ENCODE measurements at regions not wholly inside any gene's neighbourhood (a gene's known extent, or its start where the extent isn't known, plus 50 kb on each side); places are given as distances from the start of the nearest gene placed in this dataset.
"Not testable (repeated sequence)": the region's sequence is repeated elsewhere in the genome, so short reads cannot be mapped to it uniquely, and the experiment has no call there.

- H3K27ac ChIP-seq (ENCODE audit: low read depth, low read length); H3K4me3 ChIP-seq (ENCODE audit: low read length); H3K4me1 ChIP-seq (ENCODE audit: control insufficient read depth, insufficient read depth, low read length); H3K9ac ChIP-seq (ENCODE audit: low read length); H3K27me3 ChIP-seq (ENCODE audit: control insufficient read depth, insufficient read depth, low read length); H3K36me3 ChIP-seq (ENCODE audit: control insufficient read depth, insufficient read depth, low read length): not testable (repeated sequence)
Observed at GRCh38 chr16:18263046-18263445, 73.5 kb downstream of the NPIPA8 start.

- H3K27me3 ChIP-seq (ENCODE audit: control insufficient read depth, insufficient read depth, low read length); H3K4me3 ChIP-seq (ENCODE audit: low read length); H3K36me3 ChIP-seq (ENCODE audit: control insufficient read depth, insufficient read depth, low read length); H3K4me1 ChIP-seq (ENCODE audit: control insufficient read depth, insufficient read depth, low read length); H3K9ac ChIP-seq (ENCODE audit: low read length); H3K27ac ChIP-seq (ENCODE audit: low read depth, low read length): not testable (repeated sequence)
Observed at GRCh38 chr16:18261848-18262247, 74.7 kb downstream of the NPIPA8 start.

- H3K9ac ChIP-seq (ENCODE audit: low read length); H3K36me3 ChIP-seq (ENCODE audit: control insufficient read depth, insufficient read depth, low read length); H3K27me3 ChIP-seq (ENCODE audit: control insufficient read depth, insufficient read depth, low read length); H3K27ac ChIP-seq (ENCODE audit: low read depth, low read length); H3K4me3 ChIP-seq (ENCODE audit: low read length); H3K4me1 ChIP-seq (ENCODE audit: control insufficient read depth, insufficient read depth, low read length): not testable (repeated sequence)
Observed at GRCh38 chr16:18259496-18260176, 76.9 kb downstream of the NPIPA8 start.

- H3K36me3 ChIP-seq (ENCODE audit: control insufficient read depth, insufficient read depth, low read length); H3K27me3 ChIP-seq (ENCODE audit: control insufficient read depth, insufficient read depth, low read length); H3K27ac ChIP-seq (ENCODE audit: low read depth, low read length); H3K9ac ChIP-seq (ENCODE audit: low read length); H3K4me3 ChIP-seq (ENCODE audit: low read length); H3K4me1 ChIP-seq (ENCODE audit: control insufficient read depth, insufficient read depth, low read length): not testable (repeated sequence)
Observed at GRCh38 chr16:18252943-18253342, 83.6 kb downstream of the NPIPA8 start.

- not testable (repeated sequence) for H3K9ac ChIP-seq (ENCODE audit: low read length); H3K4me3 ChIP-seq (ENCODE audit: low read length); H3K4me1 ChIP-seq (ENCODE audit: control insufficient read depth, insufficient read depth, low read length); H3K27ac ChIP-seq (ENCODE audit: low read depth, low read length); H3K36me3 ChIP-seq (ENCODE audit: control insufficient read depth, insufficient read depth, low read length); H3K27me3 ChIP-seq (ENCODE audit: control insufficient read depth, insufficient read depth, low read length)
Observed at GRCh38 chr16:18230505-18230904, 106.0 kb downstream of the NPIPA8 start.

GRCh38 chr16:18222054-18223009, 114.2 kb downstream of the NPIPA8 start:
- not testable (repeated sequence) for H3K9ac ChIP-seq (ENCODE audit: low read length); H3K27me3 ChIP-seq (ENCODE audit: control insufficient read depth, insufficient read depth, low read length); H3K36me3 ChIP-seq (ENCODE audit: control insufficient read depth, insufficient read depth, low read length); H3K4me1 ChIP-seq (ENCODE audit: control insufficient read depth, insufficient read depth, low read length); H3K4me3 ChIP-seq (ENCODE audit: low read length); H3K27ac ChIP-seq (ENCODE audit: low read depth, low read length)

- not testable (repeated sequence) for H3K27ac ChIP-seq (ENCODE audit: low read depth, low read length); H3K9ac ChIP-seq (ENCODE audit: low read length); H3K4me3 ChIP-seq (ENCODE audit: low read length)
Observed at GRCh38 chr16:18217741-18218140, 118.8 kb downstream of the NPIPA8 start.

GRCh38 chr16:18216814-18217213, 119.7 kb downstream of the NPIPA8 start:
- not testable (repeated sequence) for H3K27me3 ChIP-seq (ENCODE audit: control insufficient read depth, insufficient read depth, low read length); H3K27ac ChIP-seq (ENCODE audit: low read depth, low read length); H3K4me1 ChIP-seq (ENCODE audit: control insufficient read depth, insufficient read depth, low read length); H3K4me3 ChIP-seq (ENCODE audit: low read length); H3K9ac ChIP-seq (ENCODE audit: low read length); H3K36me3 ChIP-seq (ENCODE audit: control insufficient read depth, insufficient read depth, low read length)

More at GRCh38 chr16:18217741-18218140, 118.8 kb downstream of the NPIPA8 start:
- not testable (repeated sequence) for H3K4me1 ChIP-seq (ENCODE audit: control insufficient read depth, insufficient read depth, low read length); H3K36me3 ChIP-seq (ENCODE audit: control insufficient read depth, insufficient read depth, low read length); H3K27me3 ChIP-seq (ENCODE audit: control insufficient read depth, insufficient read depth, low read length)

- not testable (repeated sequence) for H3K27me3 ChIP-seq (ENCODE audit: control insufficient read depth, insufficient read depth, low read length); H3K4me1 ChIP-seq (ENCODE audit: control insufficient read depth, insufficient read depth, low read length); H3K4me3 ChIP-seq (ENCODE audit: low read length); H3K36me3 ChIP-seq (ENCODE audit: control insufficient read depth, insufficient read depth, low read length); H3K9ac ChIP-seq (ENCODE audit: low read length); H3K27ac ChIP-seq (ENCODE audit: low read depth, low read length)
Observed at GRCh38 chr16:18213810-18214209, 122.7 kb downstream of the NPIPA8 start.

GRCh38 chr16:18211505-18211904, 125.0 kb downstream of the NPIPA8 start:
- not testable (repeated sequence) for H3K36me3 ChIP-seq (ENCODE audit: control insufficient read depth, insufficient read depth, low read length); H3K9ac ChIP-seq (ENCODE audit: low read length); H3K27me3 ChIP-seq (ENCODE audit: control insufficient read depth, insufficient read depth, low read length); H3K4me3 ChIP-seq (ENCODE audit: low read length); H3K4me1 ChIP-seq (ENCODE audit: control insufficient read depth, insufficient read depth, low read length); H3K27ac ChIP-seq (ENCODE audit: low read depth, low read length)

- not testable (repeated sequence) for H3K4me3 ChIP-seq (ENCODE audit: low read length); H3K9ac ChIP-seq (ENCODE audit: low read length); H3K27me3 ChIP-seq (ENCODE audit: control insufficient read depth, insufficient read depth, low read length); H3K36me3 ChIP-seq (ENCODE audit: control insufficient read depth, insufficient read depth, low read length); H3K4me1 ChIP-seq (ENCODE audit: control insufficient read depth, insufficient read depth, low read length); H3K27ac ChIP-seq (ENCODE audit: low read depth, low read length)
Observed at GRCh38 chr16:18204786-18205185, 131.8 kb downstream of the NPIPA8 start.

GRCh38 chr16:18204309-18204708, 132.2 kb downstream of the NPIPA8 start:
- not testable (repeated sequence) for H3K4me3 ChIP-seq (ENCODE audit: low read length); H3K4me1 ChIP-seq (ENCODE audit: control insufficient read depth, insufficient read depth, low read length); H3K27me3 ChIP-seq (ENCODE audit: control insufficient read depth, insufficient read depth, low read length); H3K27ac ChIP-seq (ENCODE audit: low read depth, low read length); H3K9ac ChIP-seq (ENCODE audit: low read length); H3K36me3 ChIP-seq (ENCODE audit: control insufficient read depth, insufficient read depth, low read length)

GRCh38 chr16:18201511-18201910, 135.0 kb downstream of the NPIPA8 start:
- not testable (repeated sequence) for H3K4me3 ChIP-seq (ENCODE audit: low read length); H3K27me3 ChIP-seq (ENCODE audit: control insufficient read depth, insufficient read depth, low read length); H3K27ac ChIP-seq (ENCODE audit: low read depth, low read length); H3K36me3 ChIP-seq (ENCODE audit: control insufficient read depth, insufficient read depth, low read length); H3K9ac ChIP-seq (ENCODE audit: low read length); H3K4me1 ChIP-seq (ENCODE audit: control insufficient read depth, insufficient read depth, low read length)
